H1 (cell line): ENCODE measurements at regions not wholly inside any gene's neighbourhood (a gene's known extent, or its start where the extent isn't known, plus 50 kb on each side); places are given as distances from the start of the nearest gene placed in this dataset.

ENCODE experiments used
- ASH2L ChIP-seq: fragments of 200-600, 300-600 bp; sonication (generic); IDR thresholded peaks from one replicate; pipeline ENCODE4 v1.7.1; 2017; ENCODE audit warnings: low read length
- CTCF ChIP-seq, 3 experiments: IDR thresholded peaks; 1 replicate in 2 of 3; 2 replicates in 1 of 3; pipeline versions ENCODE4 v1.5.1 to v1.6.1; 2011; ENCODE audit warnings: low read length in 3 of 3, mild to moderate bottlenecking in 3 of 3, inconsistent platforms in 2 of 3, low read depth in 1 of 3, moderate library complexity in 1 of 3; ENCODE audit not compliant: insufficient read depth in 1 of 3; ENCODE audit errors: control extremely low read depth in 1 of 3
- KDM5A ChIP-seq: fragments of 200-600 bp; IDR thresholded peaks from 2 replicates; pipeline ENCODE4 v1.7.1; 2012; ENCODE audit warnings: mild to moderate bottlenecking, low read length, inconsistent platforms, mixed read lengths
- POLR2AphosphoS5 ChIP-seq: IDR thresholded peaks from 2 replicates; pipeline ENCODE4 v1.6.1; 2011; ENCODE audit warnings: low read depth, low read length
- TEAD4 ChIP-seq: IDR thresholded peaks from 2 replicates; pipeline ENCODE4 v1.6.1; 2012; ENCODE audit warnings: low read depth, low read length, inconsistent platforms, mixed read lengths

- TF ChIP-seq POLR2AphosphoS5 (no peak), TEAD4 (no peak), CTCF (IDR thresholded peaks at IDR 0.05; ENCODE audit: control extremely low read depth in 1 of 3, insufficient read depth in 1 of 3, low read depth in 1 of 3, low read length in 3 of 3) (no peak), ASH2L (no peak), KDM5A (no peak)
These were observed 175.6 kb downstream of the FCRL5 start for GRCh38 chr1:157376681-157377080.
